ENCODE measurements at regions not wholly inside any gene's neighbourhood (a gene's known extent, or its start where the extent isn't known, plus 50 kb on each side); places are given as distances from the start of the nearest gene placed in this dataset.
A peak's percentile ranks its signal among the peaks of the same experiment; 100 is the strongest.

GRCh38 chr5:124468671-124469411, 277.6 kb downstream of the ZNF608 start:
- no peak for DNase-seq (ENCODE audit: low read depth in 2 of 2)

GRCh38 chr5:124467745-124468144, 278.7 kb downstream of the ZNF608 start:
- no peak for DNase-seq (ENCODE audit: low read depth in 2 of 2)

- DNase-seq (ENCODE audit: low read depth in 2 of 2): no peak
These were observed 280.4 kb downstream of the ZNF608 start for GRCh38 chr5:124466011-124466410.

GRCh38 chr5:124463851-124464250, 282.6 kb downstream of the ZNF608 start:
- no peak for DNase-seq (ENCODE audit: low read depth in 2 of 2)

GRCh38 chr5:124462751-124463150, 283.7 kb downstream of the ZNF608 start:
- no peak for DNase-seq (ENCODE audit: low read depth in 2 of 2)

GRCh38 chr5:124461941-124462340, 284.5 kb downstream of the ZNF608 start:
- DNase-seq (ENCODE audit: low read depth in 2 of 2): no peak

GRCh38 chr5:124461157-124461556, 285.3 kb downstream of the ZNF608 start:
- DNase-seq (ENCODE audit: low read depth in 2 of 2): no peak

- no peak for DNase-seq (ENCODE audit: low read depth in 2 of 2)
These were observed 285.8 kb downstream of the ZNF608 start for GRCh38 chr5:124460642-124461041.

- no peak for DNase-seq (ENCODE audit: low read depth in 2 of 2)
These were observed 286.5 kb downstream of the ZNF608 start for GRCh38 chr5:124459984-124460383.

GRCh38 chr5:124457901-124458300, 288.5 kb downstream of the ZNF608 start:
- no peak for DNase-seq (ENCODE audit: low read depth in 2 of 2)

GRCh38 chr5:124457101-124457500, 289.3 kb downstream of the ZNF608 start:
- no peak for DNase-seq (ENCODE audit: low read depth in 2 of 2)

GRCh38 chr5:124456249-124456648, 290.2 kb downstream of the ZNF608 start:
- no peak for DNase-seq (ENCODE audit: low read depth in 2 of 2)

GRCh38 chr5:124454081-124454480, 292.4 kb downstream of the ZNF608 start:
- no peak for DNase-seq (ENCODE audit: low read depth in 2 of 2)

GRCh38 chr5:124453221-124454051, 293.0 kb downstream of the ZNF608 start:
- no peak for DNase-seq (ENCODE audit: low read depth in 2 of 2)

GRCh38 chr5:124452412-124452811, 294.0 kb downstream of the ZNF608 start:
- DNase-seq (ENCODE audit: low read depth in 2 of 2): no peak

GRCh38 chr5:124451721-124452383, 294.6 kb downstream of the ZNF608 start:
- DNase-seq (ENCODE audit: low read depth in 2 of 2): no peak

- no peak for DNase-seq (ENCODE audit: low read depth in 2 of 2)
These were observed 300.3 kb downstream of the ZNF608 start for GRCh38 chr5:124446120-124446519.

- DNase-seq (ENCODE audit: low read depth in 2 of 2): no peak
These were observed 301.3 kb downstream of the ZNF608 start for GRCh38 chr5:124445070-124445619.

- DNase-seq (ENCODE audit: low read depth in 2 of 2): no peak
These were observed 302.2 kb downstream of the ZNF608 start for GRCh38 chr5:124444147-124444775.

- DNase-seq (ENCODE audit: low read depth in 2 of 2): no peak
These were observed 306.0 kb downstream of the ZNF608 start for GRCh38 chr5:124440471-124440870.

GRCh38 chr5:124439609-124440008, 306.8 kb downstream of the ZNF608 start:
- DNase-seq (ENCODE audit: low read depth in 2 of 2): no peak

GRCh38 chr5:124438903-124439281, 307.5 kb downstream of the ZNF608 start:
- peak; percentile 8 to 88 for DNase-seq (ENCODE audit: low read depth in 2 of 2)

All from lung microvascular endothelial cell (primary cell).